Neural progenitor cell (in vitro differentiated cells): ENCODE measurements at regions not wholly inside any gene's neighbourhood (a gene's known extent, or its start where the extent isn't known, plus 50 kb on each side); places are given as distances from the start of the nearest gene placed in this dataset.

ENCODE experiments used
- EZH2 ChIP-seq: fragments of 200-600 bp; sonication (generic); IDR thresholded peaks from 2 replicates; pipeline ENCODE4 v1.6.1; 2017; ENCODE audit warnings: antibody characterized with exemption, mild to moderate bottlenecking, moderate library complexity
- EZH2phosphoT487 ChIP-seq: fragments of 200-600 bp; sonication (generic); IDR thresholded peaks from 2 replicates; pipeline ENCODE4 v1.6.1; 2017; ENCODE audit warnings: antibody characterized with exemption
- TF ChIP-seq, protein P1 (sequence below): fragments of 200-600 bp; sonication (generic); IDR thresholded peaks from 2 replicates; pipeline ENCODE4 v1.5.1; 2017; ENCODE audit warnings: antibody characterized with exemption, mild to moderate bottlenecking

DNA sequence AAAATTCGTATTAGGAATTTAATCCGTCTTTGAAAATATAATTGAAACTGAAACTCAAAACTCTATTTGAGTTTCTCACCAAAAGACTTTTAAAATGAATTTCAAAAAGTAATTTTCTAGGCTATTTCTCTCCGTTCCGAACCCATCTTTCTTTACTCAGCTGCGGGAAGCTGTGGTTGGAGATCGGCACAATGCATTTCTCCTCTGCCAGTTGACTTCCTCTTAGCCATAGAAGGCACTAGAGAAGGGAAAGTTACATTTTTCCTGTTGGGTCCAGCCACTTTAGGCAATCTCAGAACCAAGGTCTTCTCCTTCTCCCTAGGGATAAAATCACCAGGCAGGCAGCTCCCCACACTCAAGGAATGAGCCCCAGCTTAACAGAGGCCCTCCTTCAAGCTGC is 133.6 kb upstream of the COL1A2 start:
- TF ChIP-seq, protein P1, sequence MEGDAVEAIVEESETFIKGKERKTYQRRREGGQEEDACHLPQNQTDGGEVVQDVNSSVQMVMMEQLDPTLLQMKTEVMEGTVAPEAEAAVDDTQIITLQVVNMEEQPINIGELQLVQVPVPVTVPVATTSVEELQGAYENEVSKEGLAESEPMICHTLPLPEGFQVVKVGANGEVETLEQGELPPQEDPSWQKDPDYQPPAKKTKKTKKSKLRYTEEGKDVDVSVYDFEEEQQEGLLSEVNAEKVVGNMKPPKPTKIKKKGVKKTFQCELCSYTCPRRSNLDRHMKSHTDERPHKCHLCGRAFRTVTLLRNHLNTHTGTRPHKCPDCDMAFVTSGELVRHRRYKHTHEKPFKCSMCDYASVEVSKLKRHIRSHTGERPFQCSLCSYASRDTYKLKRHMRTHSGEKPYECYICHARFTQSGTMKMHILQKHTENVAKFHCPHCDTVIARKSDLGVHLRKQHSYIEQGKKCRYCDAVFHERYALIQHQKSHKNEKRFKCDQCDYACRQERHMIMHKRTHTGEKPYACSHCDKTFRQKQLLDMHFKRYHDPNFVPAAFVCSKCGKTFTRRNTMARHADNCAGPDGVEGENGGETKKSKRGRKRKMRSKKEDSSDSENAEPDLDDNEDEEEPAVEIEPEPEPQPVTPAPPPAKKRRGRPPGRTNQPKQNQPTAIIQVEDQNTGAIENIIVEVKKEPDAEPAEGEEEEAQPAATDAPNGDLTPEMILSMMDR: no peak
- TF ChIP-seq EZH2phosphoT487 (no peak), EZH2 (no peak)
